ENCODE measurements at regions not wholly inside any gene's neighbourhood (a gene's known extent, or its start where the extent isn't known, plus 50 kb on each side); places are given as distances from the start of the nearest gene placed in this dataset.

GRCh38 chr4:24252121-24252520 lies 332.2 kb downstream of the DHX15 start:
- no peaks in the 10 kb centered on the region for H4K20me1 ChIP-seq (ENCODE audit: insufficient read depth, low read length)
- no peaks in the 10 kb centered on the region for H3K36me3 ChIP-seq (ENCODE audit: insufficient read depth, low read length)
- H3K4me2 ChIP-seq (ENCODE audit: low read length), result no peak overlapping the region
- intact Hi-C loops (cut with micrococcal nuclease; ENCODE audit: unreplicated experiment), result no loop called here
- no peaks in the 10 kb centered on the region for H3K9me2 ChIP-seq (ENCODE audit: insufficient read depth, low read length)
- ChIA-PET CTCF (ENCODE audit: unreplicated experiment) (no interaction called here), POLR2A (no interaction called here)
- DNase-seq (ENCODE audit: low spot score), result no peak
- H3K4me3 ChIP-seq (ENCODE audit: low read depth, low read length, poor library complexity, severe bottlenecking), result no peak overlapping the region
- H3K4me1 ChIP-seq (ENCODE audit: insufficient read depth, low read length, poor library complexity, severe bottlenecking), result no peaks in the 10 kb centered on the region
- H3K27ac ChIP-seq (ENCODE audit: low read depth, low read length, poor library complexity, severe bottlenecking), result no peak overlapping the region
- no peaks in the 10 kb centered on the region for H3K79me2 ChIP-seq (ENCODE audit: insufficient read depth, low read depth, low read length)
- TF ChIP-seq CTCF (conservative IDR thresholded peaks at IDR 0.05; ENCODE audit: low read length) (no peak), EZH2phosphoT487 (IDR thresholded peaks at IDR 0.05; ENCODE audit: borderline replicate concordance, low read depth, low read length) (no peak)
- no TSS peak for BruUV-seq (replicated peaks)
- no peak overlapping the region for H2AFZ ChIP-seq (ENCODE audit: low read length)
- H3K9me3 ChIP-seq (ENCODE audit: low read length), result no peaks in the 10 kb centered on the region

- Histone ChIP-seq H3K9me2 (ENCODE audit: insufficient read depth, low read length) (no peaks in the 10 kb centered on the region), H3K36me3 (ENCODE audit: insufficient read depth, low read length) (no peaks in the 10 kb centered on the region), H4K20me1 (ENCODE audit: insufficient read depth, low read length) (no peaks in the 10 kb centered on the region), H2AFZ (ENCODE audit: low read length) (no peak overlapping the region), H3K4me3 (ENCODE audit: low read depth, low read length, poor library complexity, severe bottlenecking) (no peak overlapping the region), H3K4me2 (ENCODE audit: low read length) (no peak overlapping the region), H3K4me1 (ENCODE audit: insufficient read depth, low read length, poor library complexity, severe bottlenecking) (no peaks in the 10 kb centered on the region), H3K79me2 (ENCODE audit: insufficient read depth, low read depth, low read length) (no peaks in the 10 kb centered on the region), H3K9me3 (ENCODE audit: low read length) (no peaks in the 10 kb centered on the region), H3K27ac (ENCODE audit: low read depth, low read length, poor library complexity, severe bottlenecking) (no peak overlapping the region)
- POLR2A ChIA-PET, result no interaction called here
- CTCF ChIA-PET (ENCODE audit: unreplicated experiment), result no interaction called here
- DNase-seq (ENCODE audit: low spot score), result no peak
- no peak for TF ChIP-seq EZH2phosphoT487 (IDR thresholded peaks at IDR 0.05; ENCODE audit: borderline replicate concordance, low read depth, low read length)
- TF ChIP-seq CTCF (conservative IDR thresholded peaks at IDR 0.05; ENCODE audit: low read length), result no peak
- no TSS peak for BruUV-seq (replicated peaks)
- intact Hi-C loops (cut with micrococcal nuclease; ENCODE audit: unreplicated experiment), result no loop called here
Observed at GRCh38 chr4:24251589-24251988, 332.8 kb downstream of the DHX15 start.

GRCh38 chr4:24249972-24250371 lies 334.4 kb downstream of the DHX15 start:
- no peak overlapping the region for H3K27ac ChIP-seq (ENCODE audit: low read depth, low read length, poor library complexity, severe bottlenecking)
- CTCF ChIA-PET (ENCODE audit: unreplicated experiment), result no interaction called here
- TF ChIP-seq CTCF (conservative IDR thresholded peaks at IDR 0.05; ENCODE audit: low read length) (no peak), EZH2phosphoT487 (IDR thresholded peaks at IDR 0.05; ENCODE audit: borderline replicate concordance, low read depth, low read length) (no peak)
- POLR2A ChIA-PET, result no interaction called here
- intact Hi-C loops (cut with micrococcal nuclease; ENCODE audit: unreplicated experiment), result no loop called here
- no peak overlapping the region for H3K4me2 ChIP-seq (ENCODE audit: low read length)
- H3K4me3 ChIP-seq (ENCODE audit: low read depth, low read length, poor library complexity, severe bottlenecking), result no peak overlapping the region
- H3K9me2 ChIP-seq (ENCODE audit: insufficient read depth, low read length), result no peaks in the 10 kb centered on the region
- BruUV-seq (replicated peaks), result no TSS peak
- H2AFZ ChIP-seq (ENCODE audit: low read length), result no peak overlapping the region
- no peaks in the 10 kb centered on the region for H3K36me3 ChIP-seq (ENCODE audit: insufficient read depth, low read length)
- no peaks in the 10 kb centered on the region for H3K79me2 ChIP-seq (ENCODE audit: insufficient read depth, low read depth, low read length)
- no peaks in the 10 kb centered on the region for H3K9me3 ChIP-seq (ENCODE audit: low read length)
- H4K20me1 ChIP-seq (ENCODE audit: insufficient read depth, low read length), result no peaks in the 10 kb centered on the region
- no peaks in the 10 kb centered on the region for H3K4me1 ChIP-seq (ENCODE audit: insufficient read depth, low read length, poor library complexity, severe bottlenecking)
- DNase-seq (ENCODE audit: low spot score), result no peak
